ENCODE measurements at regions not wholly inside any gene's neighbourhood (a gene's known extent, or its start where the extent isn't known, plus 50 kb on each side); places are given as distances from the start of the nearest gene placed in this dataset.

- Histone ChIP-seq H3K9me3 (no peaks in the 10 kb centered on the region), H3K36me3 (replicated peaks in 1 of 2; ENCODE audit: control insufficient read depth in 1 of 2, insufficient read depth in 2 of 2, low read length in 1 of 2) (no peaks in the 10 kb centered on the region), H3K9me2 (no peaks in the 10 kb centered on the region), H3K4me2 (no peak overlapping the region), H3F3A (replicated peaks; ENCODE audit: insufficient read depth) (no peaks in the 10 kb centered on the region), H3K27ac (ENCODE audit: low read depth in 2 of 2, low read length in 1 of 2) (no peak overlapping the region), H3K79me2 (ENCODE audit: insufficient read depth) (no peaks in the 10 kb centered on the region), H3K4me1 (ENCODE audit: control insufficient read depth in 1 of 2, insufficient read depth in 2 of 2, low read depth in 1 of 2, low read length in 1 of 2) (no peaks in the 10 kb centered on the region), H3K4me3 (ENCODE audit: low read depth in 2 of 2, low read length in 1 of 2) (no peak overlapping the region), H4K20me1 (ENCODE audit: insufficient read depth) (no peaks in the 10 kb centered on the region), H3K27me3 (ENCODE audit: insufficient read depth) (no peaks in the 10 kb centered on the region), H2AFZ (ENCODE audit: low read depth) (no peak overlapping the region), H3K9ac (no peak overlapping the region)
- no peak for DNase-seq
- ChIA-PET CTCF (no interaction called here), POLR2A (no interaction called here)
- TF ChIP-seq YY1 (IDR thresholded peaks at IDR 0.05; ENCODE audit: low read depth) (no peak), RXRA (IDR thresholded peaks at IDR 0.05; ENCODE audit: borderline replicate concordance, low read depth) (no peak), SIN3A (IDR thresholded peaks at IDR 0.05; ENCODE audit: borderline replicate concordance, low read depth, low read length) (no peak), TCF12 (IDR thresholded peaks at IDR 0.05) (no peak), IRF3 (IDR thresholded peaks at IDR 0.05; ENCODE audit: low read depth, low read length) (no peak), TEAD4 (IDR thresholded peaks at IDR 0.05; ENCODE audit: borderline replicate concordance, insufficient read depth) (no peak), RAD21 (IDR thresholded peaks at IDR 0.05; ENCODE audit: low read length) (no peak), ZBTB33 (IDR thresholded peaks at IDR 0.05; ENCODE audit: borderline replicate concordance, low read depth) (no peak), NFIC (IDR thresholded peaks at IDR 0.05; ENCODE audit: borderline replicate concordance) (no peak), TAF1 (IDR thresholded peaks at IDR 0.05; ENCODE audit: borderline replicate concordance, low read depth, low read length) (no peak), ELF1 (IDR thresholded peaks at IDR 0.05) (no peak), EZH2phosphoT487 (IDR thresholded peaks at IDR 0.05; ENCODE audit: borderline replicate concordance, low read depth) (no peak), GABPA (IDR thresholded peaks at IDR 0.05; ENCODE audit: low read depth) (no peak), MAX (IDR thresholded peaks at IDR 0.05; ENCODE audit: low read depth) (no peak), EP300 (IDR thresholded peaks at IDR 0.05; ENCODE audit: borderline replicate concordance in 1 of 2, low read depth in 1 of 2, low read length in 1 of 2) (no peak), MXI1 (IDR thresholded peaks at IDR 0.05; ENCODE audit: low read depth, low read length) (no peak)
- 29% methylated on average over 3 of the region's 3 CpGs for WGBS (ENCODE audit: low lambda C conversion rate)
These were observed 237.9 kb upstream of the CTBP2 start for GRCh38 chr10:125398270-125398669.

GRCh38 chr10:125397608-125398007, 237.2 kb upstream of the CTBP2 start:
- CTCF ChIA-PET = no interaction called here
- Histone ChIP-seq H3K4me1 (ENCODE audit: control insufficient read depth in 1 of 2, insufficient read depth in 2 of 2, low read depth in 1 of 2, low read length in 1 of 2) (no peaks in the 10 kb centered on the region), H3K4me3 (ENCODE audit: low read depth in 2 of 2, low read length in 1 of 2) (no peak overlapping the region), H2AFZ (ENCODE audit: low read depth) (no peak overlapping the region), H3F3A (replicated peaks; ENCODE audit: insufficient read depth) (no peaks in the 10 kb centered on the region), H4K20me1 (ENCODE audit: insufficient read depth) (no peaks in the 10 kb centered on the region), H3K4me2 (no peak overlapping the region), H3K79me2 (ENCODE audit: insufficient read depth) (no peaks in the 10 kb centered on the region), H3K9ac (no peak overlapping the region), H3K27ac (ENCODE audit: low read depth in 2 of 2, low read length in 1 of 2) (no peak overlapping the region), H3K9me3 (no peaks in the 10 kb centered on the region), H3K9me2 (no peaks in the 10 kb centered on the region), H3K36me3 (replicated peaks in 1 of 2; ENCODE audit: control insufficient read depth in 1 of 2, insufficient read depth in 2 of 2, low read length in 1 of 2) (no peaks in the 10 kb centered on the region), H3K27me3 (ENCODE audit: insufficient read depth) (no peaks in the 10 kb centered on the region)
- TF ChIP-seq SIN3A (IDR thresholded peaks at IDR 0.05; ENCODE audit: borderline replicate concordance, low read depth, low read length) (no peak), FOXJ3 (CRISPR knock-in tag; IDR thresholded peaks at IDR 0.05) (no peak), MXI1 (IDR thresholded peaks at IDR 0.05; ENCODE audit: low read depth, low read length) (no peak), RFX5 (IDR thresholded peaks at IDR 0.05; ENCODE audit: low read length) (no peak), GATA2 (CRISPR knock-in tag; IDR thresholded peaks at IDR 0.05) (no peak), TAF1 (IDR thresholded peaks at IDR 0.05; ENCODE audit: borderline replicate concordance, low read depth, low read length) (no peak), EZH2phosphoT487 (IDR thresholded peaks at IDR 0.05; ENCODE audit: borderline replicate concordance, low read depth) (no peak), RCOR1 (IDR thresholded peaks at IDR 0.05; ENCODE audit: low read length) (no peak)
- 30% methylated on average over 4 of the region's 4 CpGs for WGBS (ENCODE audit: low lambda C conversion rate)
- no peak for DNase-seq
- POLR2A ChIA-PET = no interaction called here

Data from SK-N-SH (cell line).